GM18502 (cell line): ENCODE measurements at regions not wholly inside any gene's neighbourhood (a gene's known extent, or its start where the extent isn't known, plus 50 kb on each side); places are given as distances from the start of the nearest gene placed in this dataset.

Experiments
- ATAC-seq: cut with Tn5 transposase; IDR thresholded peaks from one replicate; pipeline ENCODE4 v1.9.1; 2021; ENCODE audit warnings: mild to moderate bottlenecking; ENCODE audit not compliant: unreplicated experiment, poor library complexity

DNA sequence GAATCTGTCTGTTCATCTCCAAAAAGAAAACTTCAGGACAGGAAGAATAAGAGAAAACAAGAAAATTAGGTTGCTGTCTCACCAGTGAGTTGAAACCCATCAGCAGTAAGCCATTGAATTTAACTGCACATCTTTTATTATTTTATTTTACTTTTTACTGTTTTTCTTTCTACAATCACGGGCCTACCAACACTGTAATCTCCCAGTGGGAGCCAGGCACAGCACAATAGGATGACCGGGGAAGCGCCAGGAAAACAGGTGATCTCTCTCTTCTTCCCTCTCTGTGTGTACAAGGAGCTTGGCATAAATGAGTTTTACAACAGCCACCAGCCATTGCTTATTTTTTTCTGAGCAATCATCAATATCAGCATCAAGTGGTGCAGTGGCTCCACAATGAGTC lies 113.1 kb upstream of the ESRRG start:
- ATAC-seq: no peak

DNA sequence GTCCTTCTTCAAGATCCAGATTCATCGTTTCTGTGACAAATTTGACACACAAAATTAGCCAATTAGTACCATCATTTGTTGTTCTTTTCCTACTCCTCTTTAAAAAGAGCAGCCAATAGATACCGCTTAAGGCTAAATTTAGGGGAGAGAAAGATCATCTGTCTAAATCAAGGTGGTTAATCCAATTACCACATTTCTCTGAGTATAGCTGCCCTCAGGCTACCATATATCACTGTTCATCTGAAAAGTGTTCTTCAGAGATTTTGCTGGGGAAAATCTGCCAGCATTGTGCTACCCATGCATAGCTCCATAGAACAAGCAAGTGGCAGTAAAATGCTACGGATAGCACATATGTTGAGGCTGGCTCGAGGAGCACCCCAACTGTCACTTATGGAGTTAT lies 110.3 kb upstream of the ESRRG start:
- no peak for ATAC-seq

DNA sequence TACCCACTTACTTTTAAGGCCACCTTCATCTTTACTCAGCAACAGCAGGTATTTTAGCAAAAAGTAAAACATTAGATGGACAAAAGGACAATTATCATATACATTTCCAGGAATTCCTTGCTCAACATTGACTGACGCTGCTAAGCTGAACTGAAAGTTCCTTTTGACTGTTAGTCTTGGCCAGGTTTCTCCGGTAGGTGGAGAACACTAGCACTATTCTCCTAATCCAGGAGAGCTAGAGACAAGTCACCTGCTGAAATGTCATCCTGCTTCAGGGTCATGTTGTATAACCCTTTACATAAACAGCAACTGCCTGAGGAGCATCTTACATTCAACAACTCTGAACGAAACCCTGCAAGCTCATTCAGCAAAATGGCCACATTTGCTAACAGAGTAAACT lies 109.0 kb upstream of the ESRRG start:
- no peak for ATAC-seq

DNA sequence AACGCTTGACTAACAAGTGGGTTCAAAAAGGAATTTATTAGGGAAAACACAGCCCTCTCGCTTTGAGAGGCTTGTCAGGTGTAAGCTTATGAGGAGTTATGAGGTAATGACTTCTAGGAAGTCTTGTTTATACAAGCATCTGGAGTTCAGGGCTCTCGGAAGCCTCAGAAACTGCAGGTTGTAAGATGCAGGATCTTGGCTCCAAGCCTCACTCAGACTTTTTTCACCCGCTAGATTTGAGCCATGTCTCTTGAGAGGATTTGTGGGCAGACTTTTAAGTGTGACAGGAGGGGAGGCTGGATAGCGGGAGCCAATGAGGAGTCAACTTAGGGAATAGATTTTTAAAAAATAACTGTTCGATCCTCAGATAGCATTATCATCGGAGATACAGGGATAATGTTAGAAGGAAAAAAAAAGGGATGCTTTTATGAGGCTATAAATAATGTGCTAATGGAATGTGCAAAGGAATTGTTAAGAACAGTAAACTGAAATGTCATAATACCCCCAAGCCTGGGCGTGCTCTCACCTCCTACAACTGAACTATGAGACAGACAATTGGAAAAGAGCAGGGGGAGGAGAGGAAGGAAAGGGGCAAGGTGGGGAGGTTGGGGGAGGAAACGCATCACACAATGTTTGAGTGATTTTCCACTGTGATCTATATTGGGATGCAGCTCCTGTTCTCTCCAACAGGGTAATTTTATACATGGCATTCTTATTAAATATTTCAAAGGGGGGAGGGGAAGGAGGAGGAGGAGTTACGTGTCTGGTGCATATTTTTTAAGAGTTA lies 107.4 kb upstream of the ESRRG start:
- ATAC-seq: no peak

DNA sequence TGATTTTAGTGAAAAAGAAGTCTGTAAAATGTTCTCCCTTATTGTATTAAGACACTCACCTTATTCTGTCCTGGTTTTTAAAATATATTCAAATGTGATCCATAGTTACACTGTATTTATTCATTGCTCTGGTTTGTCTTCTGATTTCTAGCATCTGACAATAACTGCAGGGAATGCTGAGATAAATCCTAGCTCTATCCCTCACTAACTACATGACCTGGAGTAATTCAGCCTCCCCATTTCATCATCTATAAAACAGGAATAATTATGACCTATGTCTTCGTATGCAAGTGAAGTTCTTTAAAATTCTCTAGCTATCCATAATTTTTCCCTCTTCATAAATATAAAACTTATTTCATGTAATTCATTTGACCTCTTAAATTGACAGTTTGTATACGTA lies 104.0 kb upstream of the ESRRG start:
- no peak for ATAC-seq

DNA sequence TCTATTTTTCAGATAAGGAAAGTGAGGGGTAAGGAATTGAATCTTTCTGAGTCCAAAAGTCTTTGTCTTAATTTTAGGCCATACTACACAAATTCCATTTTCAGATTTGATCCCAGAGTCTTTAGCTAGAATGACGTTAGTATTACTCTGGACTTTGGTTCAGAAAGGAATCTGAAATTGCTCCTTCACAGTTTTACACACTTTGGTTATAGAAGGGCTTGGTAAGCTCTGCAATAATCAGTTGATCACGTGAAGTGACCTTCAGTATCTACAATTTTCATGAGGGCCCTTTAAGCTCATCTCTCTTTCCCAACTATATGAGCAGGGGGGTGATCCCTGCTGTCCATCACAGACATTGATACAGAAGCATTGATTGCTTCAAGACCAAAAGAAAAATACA lies 103.4 kb upstream of the ESRRG start:
- ATAC-seq: no peak

DNA sequence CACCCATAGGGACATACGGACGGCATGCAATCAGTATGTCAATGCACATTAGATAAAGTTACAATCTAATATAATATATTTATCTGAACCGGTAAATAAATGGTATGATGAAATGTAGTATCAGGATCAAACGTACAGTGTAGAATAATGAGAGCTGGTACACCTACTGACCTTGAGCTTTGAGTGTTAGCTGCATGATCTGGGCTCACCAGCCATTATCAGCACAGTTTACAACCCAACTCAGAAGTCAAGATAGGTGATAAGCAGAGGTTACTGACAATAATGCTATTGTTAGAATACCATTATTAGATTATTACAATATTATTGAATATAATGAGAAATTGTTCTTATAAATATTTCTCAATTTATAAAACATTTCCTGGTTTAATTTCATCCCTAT lies 103.0 kb upstream of the ESRRG start:
- no peak for ATAC-seq

DNA sequence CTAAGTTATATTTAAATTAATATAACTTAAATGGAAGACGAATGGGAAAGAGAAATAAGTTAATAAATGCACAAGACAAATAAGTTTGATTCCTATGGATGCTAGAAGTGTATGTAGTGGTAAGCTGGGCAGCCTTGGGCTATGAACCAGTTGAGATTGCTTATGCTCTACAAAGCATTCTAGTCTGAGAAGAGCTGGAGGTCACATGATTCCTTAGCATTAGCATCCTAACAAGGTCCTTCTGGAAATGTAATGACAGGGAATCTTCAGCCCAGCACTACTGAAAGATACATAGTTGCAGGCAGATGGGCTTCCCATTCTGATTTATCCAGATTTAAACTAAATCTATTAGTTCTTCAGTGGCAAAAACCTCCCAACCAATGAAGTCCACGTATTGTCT lies 102.3 kb upstream of the ESRRG start:
- no peak for ATAC-seq

DNA sequence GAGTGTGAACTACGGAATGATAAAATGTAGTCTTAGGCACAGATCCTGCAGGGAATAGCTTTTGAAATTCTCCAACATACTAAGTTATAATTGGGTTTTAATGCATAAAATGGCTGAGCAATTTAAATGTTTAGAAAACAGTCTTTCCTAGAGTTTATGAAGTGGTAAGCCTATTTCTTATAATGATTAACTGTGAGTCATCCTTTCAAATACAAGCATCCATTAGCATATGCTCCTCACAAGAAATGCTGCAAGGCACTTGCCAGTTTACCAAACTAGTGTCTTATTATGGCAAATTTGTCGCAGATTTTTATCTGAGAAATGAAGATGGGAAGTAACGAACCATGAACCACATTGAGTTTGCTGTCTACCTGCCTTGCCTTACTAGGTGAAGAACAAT lies 101.3 kb upstream of the ESRRG start:
- ATAC-seq: no peak

DNA sequence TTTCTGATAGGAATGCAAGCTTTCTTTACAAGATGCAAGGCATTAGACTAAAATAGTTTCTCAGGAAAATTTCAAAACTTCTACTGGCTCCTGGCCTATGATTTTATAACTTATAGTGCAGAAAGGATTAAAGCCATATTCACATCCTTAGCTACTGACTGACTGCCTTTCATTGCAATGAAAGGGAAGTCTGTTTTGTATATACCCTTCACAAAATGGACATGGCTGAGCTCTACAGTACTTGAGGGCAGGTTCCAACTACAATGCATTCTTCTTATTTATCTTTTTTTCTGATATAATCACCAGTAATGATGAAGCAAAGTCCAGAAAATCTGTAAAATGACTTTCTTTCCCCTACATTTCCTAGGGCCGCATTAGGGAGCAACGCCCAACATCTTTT lies 100.5 kb upstream of the ESRRG start:
- no peak for ATAC-seq

DNA sequence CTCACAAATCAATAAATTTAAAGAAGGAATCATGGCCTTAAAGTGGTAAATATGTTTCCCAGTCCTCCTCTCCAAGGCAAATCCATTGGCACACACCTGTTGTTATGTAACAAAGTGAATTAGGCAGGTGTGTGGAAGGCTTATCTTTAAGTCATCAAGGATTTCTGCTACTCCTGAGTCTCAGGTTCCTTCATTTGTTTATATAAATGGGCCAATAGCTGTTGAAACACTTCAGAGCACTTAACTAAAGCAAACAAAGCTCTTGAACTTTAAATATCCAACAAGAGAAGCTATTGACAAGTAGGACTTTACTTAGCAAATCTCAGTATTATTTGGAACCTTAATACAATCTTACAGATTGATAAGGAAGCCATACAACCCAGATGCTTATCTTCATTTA lies 99.3 kb upstream of the ESRRG start:
- ATAC-seq: no peak

DNA sequence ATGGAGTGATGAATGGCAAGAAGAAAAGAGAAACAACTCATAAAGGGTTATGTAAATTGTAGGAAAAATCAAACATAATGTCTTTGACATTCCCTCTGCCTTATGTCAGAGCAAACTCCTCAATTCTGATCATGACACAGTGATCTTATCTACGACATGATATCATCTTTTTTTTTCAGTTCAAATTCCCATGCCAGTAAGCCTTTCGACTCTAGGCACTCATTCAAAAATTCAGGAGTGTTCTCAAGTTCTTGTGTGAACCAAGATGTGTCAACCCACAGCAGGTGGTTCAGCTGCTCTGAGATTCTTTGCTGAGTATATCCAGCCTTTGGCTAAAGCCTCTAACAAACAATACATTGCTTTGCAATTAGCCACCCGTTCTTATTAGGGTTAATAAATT lies 97.1 kb upstream of the ESRRG start:
- no peak for ATAC-seq

DNA sequence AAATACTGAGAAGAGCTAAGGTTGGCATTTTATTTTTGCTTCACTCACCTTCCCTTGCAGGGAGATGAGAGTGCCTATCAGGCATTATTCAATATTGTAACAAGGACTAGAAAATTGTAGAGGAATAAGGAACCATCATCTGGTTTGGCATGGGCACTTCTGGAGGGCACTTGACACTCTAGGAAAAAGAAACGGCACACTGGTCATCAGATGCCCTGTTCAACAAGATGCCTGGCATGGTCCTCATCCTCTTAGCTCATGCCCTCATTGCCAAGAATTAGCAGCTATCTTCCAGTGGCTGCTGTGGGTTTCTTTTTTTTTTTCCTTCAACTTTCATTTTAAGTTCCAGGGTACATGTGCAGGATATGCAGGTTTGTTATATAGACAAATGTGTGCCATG lies 95.1 kb upstream of the ESRRG start:
- ATAC-seq: no peak

DNA sequence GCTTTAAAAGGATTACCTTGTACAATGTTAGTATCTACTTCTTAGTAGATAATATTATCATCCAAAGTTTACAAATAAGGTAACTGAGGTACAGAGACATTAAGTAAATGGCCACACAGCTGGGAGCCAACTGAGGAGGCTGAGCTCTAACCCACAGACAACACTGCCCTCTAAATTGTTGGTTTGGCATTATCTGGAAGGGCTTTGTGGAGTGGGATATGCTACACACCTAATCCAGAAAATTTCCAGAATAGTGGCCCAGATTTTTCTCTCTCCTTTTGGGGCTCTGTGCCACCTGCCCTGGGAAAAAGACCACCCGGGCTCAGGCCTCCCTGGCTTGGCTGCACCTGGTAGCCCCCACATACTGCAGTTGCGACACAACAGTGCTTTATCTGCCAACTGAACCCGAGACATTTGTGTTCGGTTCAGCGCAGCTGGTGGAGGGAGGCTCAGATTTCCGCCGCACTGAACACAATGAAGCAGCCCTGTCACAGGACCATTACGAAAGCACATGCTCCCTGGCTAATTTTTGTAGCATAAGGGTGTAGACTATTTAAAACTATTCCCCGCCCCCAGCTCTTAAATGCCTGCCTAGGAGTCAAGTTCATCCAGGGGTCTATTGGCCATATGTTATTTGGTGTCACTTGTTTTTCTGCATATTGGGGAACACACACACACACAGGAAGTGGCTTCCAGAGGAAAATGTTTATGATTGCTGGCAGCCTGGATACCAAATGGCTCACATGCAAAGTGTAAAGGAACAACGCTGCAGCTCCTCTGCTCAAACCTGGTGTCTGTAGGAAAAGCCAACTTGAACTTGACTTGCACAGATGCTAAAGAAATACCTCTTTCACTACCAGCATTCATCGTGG lies 92.3 kb upstream of the ESRRG start:
- no peak for ATAC-seq

DNA sequence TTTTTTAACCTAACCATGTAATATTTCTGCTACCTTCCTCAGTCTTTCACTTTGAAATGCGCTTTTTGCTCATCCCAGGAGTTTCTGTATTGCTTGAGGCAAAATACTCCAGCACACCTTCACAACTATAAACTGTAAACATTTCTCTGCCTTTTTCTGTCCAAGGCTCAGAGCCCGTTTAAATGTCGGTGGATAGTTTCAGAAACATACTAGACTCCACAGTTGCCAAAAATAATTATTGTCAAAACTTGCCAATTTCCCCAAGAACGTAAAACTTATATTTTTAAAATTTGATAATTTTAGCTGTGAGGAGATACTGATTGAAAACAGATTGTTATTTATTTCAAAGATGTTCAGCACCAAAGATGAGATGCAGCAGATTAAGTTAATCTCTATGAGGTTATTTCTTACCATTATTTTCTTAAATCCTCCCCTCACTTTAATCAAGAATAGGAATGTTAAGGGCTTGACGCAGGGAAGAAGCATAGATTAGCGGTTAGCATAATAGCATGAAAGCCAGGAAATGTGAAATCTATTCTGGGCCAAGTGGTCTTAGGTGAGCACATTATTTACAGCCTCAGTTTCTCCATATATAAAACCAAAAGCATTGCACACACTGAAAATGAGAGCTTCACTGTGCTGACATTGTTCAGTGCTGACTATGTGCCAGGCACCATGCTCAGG lies 91.5 kb upstream of the ESRRG start:
- no peak for ATAC-seq

DNA sequence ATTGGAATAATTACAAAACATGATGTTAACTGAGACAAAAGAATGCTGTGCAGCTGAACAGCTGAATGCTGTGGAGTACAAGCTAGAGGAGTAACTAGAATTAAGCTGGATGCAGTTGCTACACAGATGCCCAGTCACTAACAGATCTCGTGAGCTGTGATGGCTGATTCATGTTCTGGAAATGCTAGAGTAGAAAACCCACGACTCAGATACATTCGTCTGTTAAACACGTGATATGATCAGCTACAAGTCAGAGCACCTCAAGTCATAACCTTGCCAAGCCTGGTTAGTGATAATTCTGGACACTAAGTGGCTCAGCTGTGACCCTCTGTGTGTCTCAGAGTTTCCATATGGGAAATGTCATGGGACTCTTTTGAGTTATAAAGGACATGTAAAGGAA lies 89.7 kb upstream of the ESRRG start:
- ATAC-seq: no peak

DNA sequence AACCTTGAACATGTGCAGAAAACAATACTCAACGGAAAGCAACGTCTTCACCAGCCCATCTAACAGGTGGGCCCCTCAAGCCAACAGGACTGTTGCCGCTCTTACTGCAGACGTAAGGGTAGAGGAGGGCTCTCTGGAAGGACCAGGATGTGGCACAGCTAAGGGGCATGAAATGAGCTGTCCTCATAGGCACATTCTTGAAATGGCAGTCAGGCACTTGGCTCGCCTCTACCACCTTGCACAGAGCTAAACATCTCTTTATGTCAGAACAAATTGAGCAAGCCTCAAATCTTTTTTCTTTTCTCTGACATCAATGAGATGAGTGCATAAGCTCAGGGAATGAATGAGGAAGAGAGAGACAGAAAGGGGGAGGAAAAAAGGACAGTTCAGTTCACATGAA lies 86.4 kb upstream of the ESRRG start:
- no peak for ATAC-seq

DNA sequence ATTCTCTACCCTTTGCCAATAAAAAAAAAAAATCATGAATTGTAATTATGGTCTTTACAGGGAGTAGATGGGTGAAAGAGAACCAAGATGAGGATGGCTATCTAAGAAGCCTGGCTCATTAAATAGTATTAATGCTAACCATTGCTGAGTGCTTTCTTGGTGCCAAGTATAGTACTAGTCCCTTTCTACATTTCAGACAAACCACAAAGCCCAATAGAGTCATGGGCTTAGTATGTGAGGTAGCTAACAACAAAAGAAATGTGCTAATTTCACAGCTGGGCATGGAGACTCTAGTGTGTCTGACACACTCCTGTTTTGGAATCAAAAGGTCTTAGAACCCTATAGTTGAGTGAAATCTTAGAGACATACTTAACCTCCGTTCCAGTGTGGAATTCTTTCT lies 84.5 kb upstream of the ESRRG start:
- no peak for ATAC-seq

DNA sequence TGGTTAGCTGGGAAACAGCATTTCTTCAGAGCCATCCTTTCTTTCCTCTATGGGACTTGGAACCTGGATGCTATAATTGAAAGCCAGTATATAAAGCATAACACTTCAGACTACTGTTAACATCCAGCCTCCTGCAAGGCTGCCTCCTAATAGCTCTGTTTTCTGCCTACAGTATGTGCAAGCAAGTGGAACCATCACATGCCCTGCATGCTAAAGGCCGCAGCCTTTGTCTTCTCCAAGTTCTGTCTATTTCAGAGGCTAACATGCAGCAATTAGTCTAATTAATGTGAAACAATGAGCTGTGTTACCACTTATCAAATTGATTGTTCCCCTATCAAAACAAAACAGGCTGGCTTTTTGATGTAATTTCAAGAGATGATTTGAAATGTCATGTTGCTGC lies 82.7 kb upstream of the ESRRG start:
- ATAC-seq: no peak

DNA sequence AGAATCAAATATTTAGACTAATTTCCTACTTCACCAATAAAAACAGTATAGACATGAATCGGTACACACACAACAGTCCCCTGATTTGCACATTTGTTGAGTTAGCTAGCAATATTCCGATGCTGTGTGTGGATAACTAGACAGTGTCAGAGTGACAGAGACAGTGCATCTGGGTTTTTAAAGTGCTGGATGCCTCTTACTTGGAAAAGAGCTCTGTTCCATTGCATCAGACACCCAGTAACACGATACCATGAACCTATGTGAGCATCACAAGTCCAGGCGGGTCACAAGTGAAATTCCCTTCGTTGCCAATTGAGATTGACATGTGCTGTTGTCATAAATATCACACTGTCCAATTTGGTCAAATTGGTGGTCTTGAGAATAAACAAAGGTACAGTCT lies 82.0 kb upstream of the ESRRG start:
- no peak for ATAC-seq

DNA sequence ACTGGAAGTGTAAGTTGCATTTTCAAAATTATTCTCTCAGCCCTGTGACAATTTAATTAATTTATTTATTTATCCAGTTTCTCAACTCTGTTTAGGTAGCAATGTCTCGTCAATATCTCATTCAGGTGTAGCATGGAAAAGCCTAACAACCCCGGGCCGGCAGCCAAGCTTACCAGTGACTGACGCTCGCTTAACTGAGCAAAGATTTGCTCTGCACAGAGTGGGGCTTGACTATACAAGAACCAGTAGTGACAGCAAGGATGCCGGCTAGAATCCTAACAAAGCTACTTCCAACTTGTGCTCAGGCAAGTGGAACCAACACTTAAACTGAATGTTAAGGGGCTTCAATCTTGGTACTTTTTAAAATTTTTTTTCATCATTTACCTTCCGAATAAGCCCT lies 80.9 kb upstream of the ESRRG start:
- ATAC-seq: no peak
